ENCODE measurements at regions not wholly inside any gene's neighbourhood (a gene's known extent, or its start where the extent isn't known, plus 50 kb on each side); places are given as distances from the start of the nearest gene placed in this dataset.

- TF ChIP-seq, protein P1, sequence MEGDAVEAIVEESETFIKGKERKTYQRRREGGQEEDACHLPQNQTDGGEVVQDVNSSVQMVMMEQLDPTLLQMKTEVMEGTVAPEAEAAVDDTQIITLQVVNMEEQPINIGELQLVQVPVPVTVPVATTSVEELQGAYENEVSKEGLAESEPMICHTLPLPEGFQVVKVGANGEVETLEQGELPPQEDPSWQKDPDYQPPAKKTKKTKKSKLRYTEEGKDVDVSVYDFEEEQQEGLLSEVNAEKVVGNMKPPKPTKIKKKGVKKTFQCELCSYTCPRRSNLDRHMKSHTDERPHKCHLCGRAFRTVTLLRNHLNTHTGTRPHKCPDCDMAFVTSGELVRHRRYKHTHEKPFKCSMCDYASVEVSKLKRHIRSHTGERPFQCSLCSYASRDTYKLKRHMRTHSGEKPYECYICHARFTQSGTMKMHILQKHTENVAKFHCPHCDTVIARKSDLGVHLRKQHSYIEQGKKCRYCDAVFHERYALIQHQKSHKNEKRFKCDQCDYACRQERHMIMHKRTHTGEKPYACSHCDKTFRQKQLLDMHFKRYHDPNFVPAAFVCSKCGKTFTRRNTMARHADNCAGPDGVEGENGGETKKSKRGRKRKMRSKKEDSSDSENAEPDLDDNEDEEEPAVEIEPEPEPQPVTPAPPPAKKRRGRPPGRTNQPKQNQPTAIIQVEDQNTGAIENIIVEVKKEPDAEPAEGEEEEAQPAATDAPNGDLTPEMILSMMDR (IDR thresholded peaks at IDR 0.05 in 8 of 11, conservative IDR thresholded peaks at IDR 0.05 in 3 of 11): no peak
- TF ChIP-seq POLR2A (IDR thresholded peaks at IDR 0.05) (no peak), POLR2AphosphoS5 (IDR thresholded peaks at IDR 0.05) (no peak)
These were observed 117.2 kb upstream of the KLF7 start for GRCh38 chr2:207282916-207283315.
